SK-N-SH (cell line): ENCODE measurements at regions not wholly inside any gene's neighbourhood (a gene's known extent, or its start where the extent isn't known, plus 50 kb on each side); places are given as distances from the start of the nearest gene placed in this dataset.

Experiments
- CTCF ChIA-PET: fragments of 300-600, 350-600 bp; formaldehyde crosslinking; extraction: SDS; loops from one replicate; lab custom pipeline; 2021; lab: Yijun Ruan, JAX
- POLR2A ChIA-PET: fragments of 350-600 bp; sonication (Branson Sonifier 250); formaldehyde crosslinking; extraction: SDS; loops from one replicate; lab custom pipeline; 2020; ENCODE audit warnings: antibody characterized with exemption, inconsistent platforms; lab: Yijun Ruan, JAX
- DNase-seq: peaks from one replicate; pipeline ENCODE4 v3.0.0; 2012
- H2AFZ ChIP-seq: fragments of 200-600 bp; sonication (generic); 2 replicates; pipeline ENCODE4 v1.8.1; 2016; ENCODE audit warnings: antibody characterized with exemption, mild to moderate bottlenecking, low read depth
- H3F3A ChIP-seq: fragments of 200-600 bp; sonication (generic); replicated peaks from 2 replicates; pipeline ENCODE3; 2016; ENCODE audit warnings: antibody characterized with exemption, mild to moderate bottlenecking; ENCODE audit not compliant: insufficient read depth
- H3K27ac ChIP-seq, 2 experiments: fragments of 200-500 bp in 1 of 2; fragments of 200-600 bp in 1 of 2; sonication (Bioruptor generic) in 1 of 2; sonication (generic), shearing (Covaris generic) in 1 of 2; 2 replicates each; pipeline versions ENCODE4 v1.5.1 to v1.6.1; 2014 to 2016; ENCODE audit warnings: low read depth in 2 of 2, inconsistent platforms in 1 of 2, low read length in 1 of 2, mild to moderate bottlenecking in 1 of 2, mixed read lengths in 1 of 2
- H3K27me3 ChIP-seq: fragments of 200-600 bp; sonication (generic), shearing (Covaris generic); 2 replicates; pipeline ENCODE4 v1.6.1; 2016; ENCODE audit warnings: mixed run types; ENCODE audit not compliant: insufficient read depth
- H3K36me3 ChIP-seq, 2 experiments: fragments of 200-500 bp in 1 of 2; fragments of 200-600 bp in 1 of 2; sonication (Bioruptor generic) in 1 of 2; sonication (generic) in 1 of 2; replicated peaks in 1 of 2; 2 replicates each; pipeline versions ENCODE3 to v1.5.1; 2014 to 2016; ENCODE audit warnings: low read length in 1 of 2, mild to moderate bottlenecking in 1 of 2; ENCODE audit not compliant: insufficient read depth in 2 of 2, control insufficient read depth in 1 of 2
- H3K4me1 ChIP-seq, 2 experiments: fragments of 200-500 bp in 1 of 2; fragments of 200-600 bp in 1 of 2; sonication (Bioruptor generic) in 1 of 2; sonication (generic), shearing (Covaris generic) in 1 of 2; 2 replicates each; pipeline versions ENCODE4 v1.5.1 to v1.6.1; 2014 to 2016; ENCODE audit warnings: low read depth in 1 of 2, low read length in 1 of 2, mixed run types in 1 of 2; ENCODE audit not compliant: insufficient read depth in 2 of 2, control insufficient read depth in 1 of 2
- H3K4me2 ChIP-seq: fragments of 200-600 bp; sonication (generic), shearing (Covaris generic); 2 replicates; pipeline ENCODE4 v1.6.1; 2017; ENCODE audit warnings: mixed run types
- H3K4me3 ChIP-seq, 2 experiments: fragments of 200-500 bp in 1 of 2; fragments of 200-600 bp in 1 of 2; sonication (Bioruptor generic) in 1 of 2; sonication (generic), shearing (Covaris generic) in 1 of 2; 2 replicates each; pipeline versions ENCODE4 v1.5.1 to v1.8.1; 2014 to 2016; ENCODE audit warnings: low read depth in 2 of 2, inconsistent platforms in 1 of 2, low read length in 1 of 2, mild to moderate bottlenecking in 1 of 2, mixed read lengths in 1 of 2, moderate library complexity in 1 of 2
- H3K79me2 ChIP-seq: fragments of 200-600 bp; sonication (generic); 2 replicates; pipeline ENCODE4 v1.8.1; 2017; ENCODE audit warnings: mild to moderate bottlenecking; ENCODE audit not compliant: insufficient read depth
- H3K9ac ChIP-seq: fragments of 200-600 bp; sonication (generic); 2 replicates; pipeline ENCODE4 v1.6.1; 2017; ENCODE audit warnings: mixed run types
- H3K9me2 ChIP-seq: fragments of 200-600 bp; sonication (generic); 2 replicates; pipeline ENCODE4 v1.6.1; 2017; ENCODE audit warnings: mixed run types
- H3K9me3 ChIP-seq: fragments of 200-600 bp; sonication (generic); 2 replicates; pipeline ENCODE4 v1.6.1; 2017; ENCODE audit warnings: mixed run types, mild to moderate bottlenecking, moderate library complexity
- H4K20me1 ChIP-seq: fragments of 200-600 bp; sonication (generic); 2 replicates; pipeline ENCODE4 v1.6.1; 2017; ENCODE audit warnings: mild to moderate bottlenecking, mixed run types; ENCODE audit not compliant: insufficient read depth
- CHD2 ChIP-seq: fragments of 150-350 bp; IDR thresholded peaks from 2 replicates; pipeline ENCODE4 v1.6.1; 2018; ENCODE audit warnings: low read length; ENCODE audit not compliant: partially characterized antibody
- ELF1 ChIP-seq: IDR thresholded peaks from 2 replicates; pipeline ENCODE4 v1.4.0; 2012
- FOXJ3 ChIP-seq: sonication (generic); formaldehyde crosslinking; IDR thresholded peaks from 2 replicates; pipeline ENCODE4 v1.5.1; 2020; ENCODE audit warnings: mild to moderate bottlenecking, missing genetic modification reagents
- FOXM1 ChIP-seq: IDR thresholded peaks from 2 replicates; pipeline ENCODE4 v1.4.0; 2012; ENCODE audit warnings: low read depth, mild to moderate bottlenecking
- GABPA ChIP-seq: IDR thresholded peaks from 2 replicates; pipeline ENCODE4 v1.4.0; 2012; ENCODE audit warnings: low read depth, mild to moderate bottlenecking
- JUND ChIP-seq: IDR thresholded peaks from 2 replicates; pipeline ENCODE4 v1.4.0; 2012
- NRF1 ChIP-seq: IDR thresholded peaks from 2 replicates; pipeline ENCODE4 v1.6.1; 2012; ENCODE audit warnings: low read depth, mild to moderate bottlenecking, low read length
- POLR2AphosphoS5 ChIP-seq: IDR thresholded peaks from 2 replicates; pipeline ENCODE4 v1.6.1; 2012; ENCODE audit warnings: low read depth, low read length
- RCOR1 ChIP-seq: fragments of 150-350 bp; IDR thresholded peaks from 2 replicates; pipeline ENCODE4 v1.6.1; 2017; ENCODE audit warnings: antibody characterized with exemption, low read length
- RFX5 ChIP-seq: IDR thresholded peaks from 2 replicates; pipeline ENCODE4 v1.6.1; 2012; ENCODE audit warnings: mild to moderate bottlenecking, improper control_type of control experiment, low read length
- TAF1 ChIP-seq: IDR thresholded peaks from 2 replicates; pipeline ENCODE4 v1.6.1; 2012; ENCODE audit warnings: low read depth, mild to moderate bottlenecking, low read length, moderate library complexity, borderline replicate concordance
- TCF12 ChIP-seq: IDR thresholded peaks from 2 replicates; pipeline ENCODE4 v1.4.0; 2012
- YY1 ChIP-seq: IDR thresholded peaks from 2 replicates; pipeline ENCODE4 v1.4.0; 2012; ENCODE audit warnings: low read depth, mild to moderate bottlenecking
- WGBS: methylation state at CpG from one replicate; pipeline ENCODE4 v1.1.6; 2017; ENCODE audit warnings: low lambda C conversion rate; 5-methylcytosine and 5-hydroxymethylcytosine counted together
- TF ChIP-seq, protein P1 (sequence below): fragments of 150-350 bp; IDR thresholded peaks from 2 replicates; pipeline ENCODE4 v1.6.1; 2016; ENCODE audit warnings: mild to moderate bottlenecking, low read depth, low read length
- TF ChIP-seq, protein P2 (sequence below): IDR thresholded peaks from 2 replicates; pipeline ENCODE4 v1.4.0; 2012; ENCODE audit warnings: low read depth, borderline replicate concordance
- TF ChIP-seq, protein P3 (sequence below): IDR thresholded peaks from 2 replicates; pipeline ENCODE4 v1.4.0; 2012; ENCODE audit warnings: low read depth
- TF ChIP-seq, protein P4 (sequence below): fragments of 150-350 bp; IDR thresholded peaks from 2 replicates; pipeline ENCODE4 v1.6.1; 2017; ENCODE audit warnings: antibody characterized with exemption, low read length, low read depth, borderline replicate concordance
- TF ChIP-seq, protein P5 (sequence below): fragments of 200-600 bp; sonication (generic); IDR thresholded peaks from 2 replicates; pipeline ENCODE4 v1.6.1; 2017; ENCODE audit warnings: antibody characterized with exemption, mild to moderate bottlenecking, moderate library complexity

DNA sequence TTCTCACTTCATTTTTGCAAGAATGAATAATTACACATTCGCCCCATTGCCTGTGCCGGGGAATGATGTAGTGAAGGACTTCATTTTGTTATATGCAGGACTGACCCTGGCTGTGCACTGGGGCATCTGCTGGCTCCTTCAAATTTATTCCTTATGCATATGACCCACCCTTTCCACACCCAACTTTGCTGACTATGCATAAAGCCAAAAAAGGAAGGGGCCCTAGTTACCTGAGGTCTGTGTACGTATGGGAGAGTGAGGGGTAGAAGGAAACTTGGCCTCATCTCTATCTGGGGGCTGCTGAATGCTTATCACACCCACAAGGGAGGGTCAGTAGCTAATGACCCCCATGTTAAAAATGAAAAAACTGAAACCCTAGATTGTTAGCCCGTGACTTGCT lies 259.6 kb downstream of the SMARCA2 start:
- DNase-seq = no peak
- TF ChIP-seq, protein P1, sequence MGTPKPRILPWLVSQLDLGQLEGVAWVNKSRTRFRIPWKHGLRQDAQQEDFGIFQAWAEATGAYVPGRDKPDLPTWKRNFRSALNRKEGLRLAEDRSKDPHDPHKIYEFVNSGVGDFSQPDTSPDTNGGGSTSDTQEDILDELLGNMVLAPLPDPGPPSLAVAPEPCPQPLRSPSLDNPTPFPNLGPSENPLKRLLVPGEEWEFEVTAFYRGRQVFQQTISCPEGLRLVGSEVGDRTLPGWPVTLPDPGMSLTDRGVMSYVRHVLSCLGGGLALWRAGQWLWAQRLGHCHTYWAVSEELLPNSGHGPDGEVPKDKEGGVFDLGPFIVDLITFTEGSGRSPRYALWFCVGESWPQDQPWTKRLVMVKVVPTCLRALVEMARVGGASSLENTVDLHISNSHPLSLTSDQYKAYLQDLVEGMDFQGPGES = no peak
- no peak for TF ChIP-seq CHD2
- TF ChIP-seq RFX5 = no peak
- no peak for TF ChIP-seq POLR2AphosphoS5
- TF ChIP-seq ELF1 = no peak
- TF ChIP-seq RCOR1 = no peak
- no peak for TF ChIP-seq YY1
- TF ChIP-seq, protein P2, sequence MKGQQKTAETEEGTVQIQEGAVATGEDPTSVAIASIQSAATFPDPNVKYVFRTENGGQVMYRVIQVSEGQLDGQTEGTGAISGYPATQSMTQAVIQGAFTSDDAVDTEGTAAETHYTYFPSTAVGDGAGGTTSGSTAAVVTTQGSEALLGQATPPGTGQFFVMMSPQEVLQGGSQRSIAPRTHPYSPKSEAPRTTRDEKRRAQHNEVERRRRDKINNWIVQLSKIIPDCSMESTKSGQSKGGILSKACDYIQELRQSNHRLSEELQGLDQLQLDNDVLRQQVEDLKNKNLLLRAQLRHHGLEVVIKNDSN = no peak
- TF ChIP-seq GABPA = no peak
- TF ChIP-seq JUND = no peak
- TF ChIP-seq, protein P3, sequence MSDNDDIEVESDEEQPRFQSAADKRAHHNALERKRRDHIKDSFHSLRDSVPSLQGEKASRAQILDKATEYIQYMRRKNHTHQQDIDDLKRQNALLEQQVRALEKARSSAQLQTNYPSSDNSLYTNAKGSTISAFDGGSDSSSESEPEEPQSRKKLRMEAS = no peak
- no peak for TF ChIP-seq NRF1
- TF ChIP-seq TCF12 = no peak
- TF ChIP-seq, protein P4, sequence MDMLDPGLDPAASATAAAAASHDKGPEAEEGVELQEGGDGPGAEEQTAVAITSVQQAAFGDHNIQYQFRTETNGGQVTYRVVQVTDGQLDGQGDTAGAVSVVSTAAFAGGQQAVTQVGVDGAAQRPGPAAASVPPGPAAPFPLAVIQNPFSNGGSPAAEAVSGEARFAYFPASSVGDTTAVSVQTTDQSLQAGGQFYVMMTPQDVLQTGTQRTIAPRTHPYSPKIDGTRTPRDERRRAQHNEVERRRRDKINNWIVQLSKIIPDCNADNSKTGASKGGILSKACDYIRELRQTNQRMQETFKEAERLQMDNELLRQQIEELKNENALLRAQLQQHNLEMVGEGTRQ = no peak
- TF ChIP-seq TAF1 = no peak
- TF ChIP-seq, protein P5, sequence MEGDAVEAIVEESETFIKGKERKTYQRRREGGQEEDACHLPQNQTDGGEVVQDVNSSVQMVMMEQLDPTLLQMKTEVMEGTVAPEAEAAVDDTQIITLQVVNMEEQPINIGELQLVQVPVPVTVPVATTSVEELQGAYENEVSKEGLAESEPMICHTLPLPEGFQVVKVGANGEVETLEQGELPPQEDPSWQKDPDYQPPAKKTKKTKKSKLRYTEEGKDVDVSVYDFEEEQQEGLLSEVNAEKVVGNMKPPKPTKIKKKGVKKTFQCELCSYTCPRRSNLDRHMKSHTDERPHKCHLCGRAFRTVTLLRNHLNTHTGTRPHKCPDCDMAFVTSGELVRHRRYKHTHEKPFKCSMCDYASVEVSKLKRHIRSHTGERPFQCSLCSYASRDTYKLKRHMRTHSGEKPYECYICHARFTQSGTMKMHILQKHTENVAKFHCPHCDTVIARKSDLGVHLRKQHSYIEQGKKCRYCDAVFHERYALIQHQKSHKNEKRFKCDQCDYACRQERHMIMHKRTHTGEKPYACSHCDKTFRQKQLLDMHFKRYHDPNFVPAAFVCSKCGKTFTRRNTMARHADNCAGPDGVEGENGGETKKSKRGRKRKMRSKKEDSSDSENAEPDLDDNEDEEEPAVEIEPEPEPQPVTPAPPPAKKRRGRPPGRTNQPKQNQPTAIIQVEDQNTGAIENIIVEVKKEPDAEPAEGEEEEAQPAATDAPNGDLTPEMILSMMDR = no peak
- no peak for TF ChIP-seq FOXM1
- no peak for TF ChIP-seq FOXJ3 (CRISPR knock-in tag)
- POLR2A ChIA-PET = no interaction called here
- Histone ChIP-seq H3K9me2 (no peaks in the 10 kb centered on the region), H3K4me2 (no peak overlapping the region), H3K36me3 (no peaks in the 10 kb centered on the region), H3K27ac (no peak overlapping the region), H3K4me1 (no peaks in the 10 kb centered on the region), H4K20me1 (no peaks in the 10 kb centered on the region), H3K79me2 (no peaks in the 10 kb centered on the region), H3F3A (no peaks in the 10 kb centered on the region), H3K9me3 (no peaks in the 10 kb centered on the region), H3K9ac (no peak overlapping the region), H3K4me3 (no peak overlapping the region), H2AFZ (no peak overlapping the region), H3K27me3 (no peaks in the 10 kb centered on the region)
- CTCF ChIA-PET = no interaction called here
- 75% methylated on average over 4 of the region's 4 CpGs for WGBS
